Epithelial cell of proximal tubule (primary cell): ENCODE measurements at regions not wholly inside any gene's neighbourhood (a gene's known extent, or its start where the extent isn't known, plus 50 kb on each side); places are given as distances from the start of the nearest gene placed in this dataset.

ENCODE experiments used
- DNase-seq: peaks from one replicate; pipeline ENCODE4 v3.0.0-alpha.2; 2011; ENCODE audit warnings: low read depth
- H3K4me3 ChIP-seq: 2 replicates; pipeline ENCODE4 v1.5.1; 2011; ENCODE audit warnings: low read depth, mild to moderate bottlenecking, low read length
- CTCF ChIP-seq: conservative IDR thresholded peaks from 2 replicates; pipeline ENCODE4 v1.5.1; 2012; ENCODE audit warnings: low read depth, mild to moderate bottlenecking, low read length

GRCh38 chr2:42851740-42852250 is 59.4 kb upstream of the HAAO start:
- H3K4me3 ChIP-seq = no peak overlapping the region
- DNase-seq = no peak
- no peak for TF ChIP-seq CTCF

- DNase-seq = no peak
- no peak for TF ChIP-seq CTCF
- no peak overlapping the region for H3K4me3 ChIP-seq
These were observed 58.8 kb upstream of the HAAO start for GRCh38 chr2:42851186-42851585.

- TF ChIP-seq CTCF = no peak
- no peak overlapping the region for H3K4me3 ChIP-seq
- DNase-seq = no peak
These were observed 57.8 kb upstream of the HAAO start for GRCh38 chr2:42850016-42850805.

GRCh38 chr2:42849311-42849710 is 56.9 kb upstream of the HAAO start:
- DNase-seq = no peak
- TF ChIP-seq CTCF = no peak
- H3K4me3 ChIP-seq = no peak overlapping the region

GRCh38 chr2:42848726-42849290 is 56.4 kb upstream of the HAAO start:
- DNase-seq = no peak
- no peak overlapping the region for H3K4me3 ChIP-seq
- no peak for TF ChIP-seq CTCF

- no peak for DNase-seq
- no peak for TF ChIP-seq CTCF
- no peak overlapping the region for H3K4me3 ChIP-seq
These were observed 55.9 kb upstream of the HAAO start for GRCh38 chr2:42848265-42848664.
